ENCODE measurements at regions not wholly inside any gene's neighbourhood (a gene's known extent, or its start where the extent isn't known, plus 50 kb on each side); places are given as distances from the start of the nearest gene placed in this dataset.

DNA sequence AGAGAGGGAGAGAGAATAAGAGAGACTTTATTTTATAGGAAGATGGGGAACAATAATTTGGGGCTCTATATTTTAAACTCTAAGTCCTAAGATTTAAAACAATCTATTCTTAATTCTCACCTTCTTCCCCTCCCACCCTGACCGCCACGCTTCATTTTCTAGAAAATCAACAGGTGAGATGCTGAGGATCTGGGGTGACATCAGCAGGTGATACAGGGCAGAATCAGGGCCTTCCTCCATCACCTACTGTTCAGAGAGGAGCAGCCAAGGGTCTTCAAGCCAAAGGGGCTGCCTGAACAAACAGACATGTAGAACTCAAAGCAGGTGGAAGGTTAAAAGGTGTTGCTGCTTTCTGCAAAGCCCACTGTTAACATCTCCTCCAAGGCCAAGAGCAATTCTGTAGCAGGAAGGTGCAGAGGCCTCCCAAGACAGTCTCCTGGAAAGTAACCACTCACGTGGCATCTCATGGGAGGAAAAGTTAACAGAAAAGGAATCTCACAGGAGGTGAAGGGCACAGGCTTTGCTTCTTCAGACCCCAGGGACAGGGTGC, 183.6 kb upstream of the TLE3 start:
- TF ChIP-seq, protein P1, sequence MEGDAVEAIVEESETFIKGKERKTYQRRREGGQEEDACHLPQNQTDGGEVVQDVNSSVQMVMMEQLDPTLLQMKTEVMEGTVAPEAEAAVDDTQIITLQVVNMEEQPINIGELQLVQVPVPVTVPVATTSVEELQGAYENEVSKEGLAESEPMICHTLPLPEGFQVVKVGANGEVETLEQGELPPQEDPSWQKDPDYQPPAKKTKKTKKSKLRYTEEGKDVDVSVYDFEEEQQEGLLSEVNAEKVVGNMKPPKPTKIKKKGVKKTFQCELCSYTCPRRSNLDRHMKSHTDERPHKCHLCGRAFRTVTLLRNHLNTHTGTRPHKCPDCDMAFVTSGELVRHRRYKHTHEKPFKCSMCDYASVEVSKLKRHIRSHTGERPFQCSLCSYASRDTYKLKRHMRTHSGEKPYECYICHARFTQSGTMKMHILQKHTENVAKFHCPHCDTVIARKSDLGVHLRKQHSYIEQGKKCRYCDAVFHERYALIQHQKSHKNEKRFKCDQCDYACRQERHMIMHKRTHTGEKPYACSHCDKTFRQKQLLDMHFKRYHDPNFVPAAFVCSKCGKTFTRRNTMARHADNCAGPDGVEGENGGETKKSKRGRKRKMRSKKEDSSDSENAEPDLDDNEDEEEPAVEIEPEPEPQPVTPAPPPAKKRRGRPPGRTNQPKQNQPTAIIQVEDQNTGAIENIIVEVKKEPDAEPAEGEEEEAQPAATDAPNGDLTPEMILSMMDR (IDR thresholded peaks at IDR 0.05), result no peak
- TF ChIP-seq POLR2A (IDR thresholded peaks at IDR 0.05), result no peak
- no peak for TF ChIP-seq POLR2AphosphoS5 (IDR thresholded peaks at IDR 0.05)
